Activated naive CD4-positive, alpha-beta T cell treated with anti-CD3 and anti-CD28 coated beads, Interleukin-2, amount 50 U/mL, for 72 hours (primary cell): ENCODE measurements at regions not wholly inside any gene's neighbourhood (a gene's known extent, or its start where the extent isn't known, plus 50 kb on each side); places are given as distances from the start of the nearest gene placed in this dataset.
"Not testable (repeated sequence)": the region's sequence is repeated elsewhere in the genome, so short reads cannot be mapped to it uniquely, and the experiment has no call there.

ENCODE experiments used
- ATAC-seq, 2 donors: fragments of 150-1000 bp; cut with Tn5 transposase; 2 replicates each; pipeline ENCODE4 v1.10.0; 2021; ENCODE audit warnings: mild to moderate bottlenecking in 2 of 2, moderate library complexity in 2 of 2
- DNase-seq, 2 donors: peaks; one replicate each; pipeline ENCODE4 v3.0.0; 2021 to 2022; ENCODE audit warnings: low spot score in 2 of 2
- H3K27ac Mint-ChIP-seq, 2 donors: one replicate each; pipeline ENCODE4 v1.8.0; 2022; ENCODE audit warnings: mild to moderate bottlenecking in 2 of 2, mixed read lengths in 2 of 2
- H3K36me3 Mint-ChIP-seq, 2 donors: one replicate each; pipeline ENCODE4 v1.8.0; 2022; ENCODE audit warnings: mixed read lengths in 2 of 2
- H3K9me3 Mint-ChIP-seq, 2 donors: one replicate each; pipeline ENCODE4 v1.8.0; 2022; ENCODE audit warnings: mixed read lengths in 2 of 2

- no peaks in the 10 kb centered on the region for H3K36me3 Mint-ChIP-seq
- ATAC-seq (no peak), DNase-seq (no peak)
- H3K9me3 Mint-ChIP-seq = peaks cover 0 to 4% of the 10 kb centered on the region in 2 donors
- H3K27ac Mint-ChIP-seq = no peak overlapping the region
These were observed 251.6 kb downstream of the NUAK1 start for GRCh38 chr12:105887131-105887530.

- Mint-ChIP-seq H3K36me3 (no peaks in the 10 kb centered on the region), H3K9me3 (peaks cover 0 to 3% of the 10 kb centered on the region in 2 donors), H3K27ac (no peak overlapping the region)
- DNase-seq = no peak
- no peak for ATAC-seq
These were observed 250.1 kb downstream of the NUAK1 start for GRCh38 chr12:105888696-105889095.

- DNase-seq = no peak
- no peak overlapping the region for H3K27ac Mint-ChIP-seq
- ATAC-seq = no peak
- no peaks in the 10 kb centered on the region for H3K36me3 Mint-ChIP-seq
- peaks cover 0 to 7% of the 10 kb centered on the region in 2 donors for H3K9me3 Mint-ChIP-seq
These were observed 246.3 kb downstream of the NUAK1 start for GRCh38 chr12:105892362-105892910.

- not testable (repeated sequence) for H3K9me3 Mint-ChIP-seq, H3K36me3 Mint-ChIP-seq, H3K27ac Mint-ChIP-seq, ATAC-seq, DNase-seq
These were observed 243.4 kb downstream of the NUAK1 start for GRCh38 chr12:105895197-105895832.

- no peak overlapping the region for H3K27ac Mint-ChIP-seq
- DNase-seq = no peak
- ATAC-seq = no peak
These were observed 241.4 kb downstream of the NUAK1 start for GRCh38 chr12:105897311-105897725.

GRCh38 chr12:105898271-105898670 is 240.5 kb downstream of the NUAK1 start:
- H3K9me3 Mint-ChIP-seq, ATAC-seq, H3K27ac Mint-ChIP-seq, H3K36me3 Mint-ChIP-seq, DNase-seq: not testable (repeated sequence)

More at GRCh38 chr12:105897311-105897725, 241.4 kb downstream of the NUAK1 start:
- Mint-ChIP-seq H3K9me3 (peaks cover 0 to 7% of the 10 kb centered on the region in 2 donors), H3K36me3 (no peaks in the 10 kb centered on the region)

GRCh38 chr12:105899589-105899988 is 239.2 kb downstream of the NUAK1 start:
- ATAC-seq = no peak
- Mint-ChIP-seq H3K9me3 (peaks cover 3 to 7% of the 10 kb centered on the region in 2 donors), H3K27ac (no peak overlapping the region), H3K36me3 (no peaks in the 10 kb centered on the region)
- DNase-seq = no peak

- ATAC-seq (no peak), DNase-seq (no peak)
- H3K27ac Mint-ChIP-seq = no peak overlapping the region
- peaks cover 0 to 3% of the 10 kb centered on the region in 2 donors for H3K9me3 Mint-ChIP-seq
- no peaks in the 10 kb centered on the region for H3K36me3 Mint-ChIP-seq
These were observed 232.2 kb downstream of the NUAK1 start for GRCh38 chr12:105906561-105906960.

- no peak overlapping the region for H3K27ac Mint-ChIP-seq
- ATAC-seq = no peak
- peaks cover 4 to 8% of the 10 kb centered on the region in 2 donors for H3K9me3 Mint-ChIP-seq
- H3K36me3 Mint-ChIP-seq = no peaks in the 10 kb centered on the region
- no peak for DNase-seq
These were observed 230.8 kb downstream of the NUAK1 start for GRCh38 chr12:105907982-105908381.

- Mint-ChIP-seq H3K27ac (no peak overlapping the region), H3K36me3 (no peaks in the 10 kb centered on the region), H3K9me3 (peaks cover 6 to 7% of the 10 kb centered on the region in 2 donors)
- DNase-seq (no peak), ATAC-seq (no peak)
These were observed 228.7 kb downstream of the NUAK1 start for GRCh38 chr12:105910030-105910429.

GRCh38 chr12:105911966-105912365 is 226.8 kb downstream of the NUAK1 start:
- H3K27ac Mint-ChIP-seq = no peak overlapping the region
- H3K36me3 Mint-ChIP-seq = no peaks in the 10 kb centered on the region
- peaks cover 7% of the 10 kb centered on the region in 2 donors for H3K9me3 Mint-ChIP-seq
- DNase-seq (no peak), ATAC-seq (no peak)

GRCh38 chr12:105912882-105913678 is 225.7 kb downstream of the NUAK1 start:
- ATAC-seq = no peak
- no peak for DNase-seq
- H3K27ac Mint-ChIP-seq = no peak overlapping the region
- no peaks in the 10 kb centered on the region for H3K36me3 Mint-ChIP-seq
- peaks cover 7% of the 10 kb centered on the region in 2 donors for H3K9me3 Mint-ChIP-seq

- Mint-ChIP-seq H3K27ac (no peak overlapping the region), H3K9me3 (peaks cover 7 to 14% of the 10 kb centered on the region in 2 donors), H3K36me3 (no peaks in the 10 kb centered on the region)
- no peak for ATAC-seq
- no peak for DNase-seq
These were observed 222.6 kb downstream of the NUAK1 start for GRCh38 chr12:105915997-105916759.

GRCh38 chr12:105916760-105917039 is 222.1 kb downstream of the NUAK1 start:
- no peak for ATAC-seq
- Mint-ChIP-seq H3K27ac (no peak overlapping the region), H3K36me3 (no peaks in the 10 kb centered on the region), H3K9me3 (peaks cover 7 to 14% of the 10 kb centered on the region in 2 donors)
- no peak for DNase-seq

GRCh38 chr12:105920161-105920684 is 218.5 kb downstream of the NUAK1 start:
- DNase-seq = no peak
- H3K27ac Mint-ChIP-seq = no peak overlapping the region
- H3K36me3 Mint-ChIP-seq = no peaks in the 10 kb centered on the region
- ATAC-seq = no peak
- peaks cover 0 to 7% of the 10 kb centered on the region in 2 donors for H3K9me3 Mint-ChIP-seq

- H3K27ac Mint-ChIP-seq = no peak overlapping the region
- peaks cover 0 to 7% of the 10 kb centered on the region in 2 donors for H3K9me3 Mint-ChIP-seq
- ATAC-seq = no peak
- DNase-seq = no peak
- no peaks in the 10 kb centered on the region for H3K36me3 Mint-ChIP-seq
These were observed 217.7 kb downstream of the NUAK1 start for GRCh38 chr12:105921055-105921454.
